Mammary epithelial cell (primary cell): ENCODE measurements at regions not wholly inside any gene's neighbourhood (a gene's known extent, or its start where the extent isn't known, plus 50 kb on each side); places are given as distances from the start of the nearest gene placed in this dataset.

Source experiments
- CTCF ChIP-seq, 2 donors: IDR thresholded peaks in 1 of 2; conservative IDR thresholded peaks in 1 of 2; 2 replicates each; pipeline ENCODE4 v1.5.1; 2011 to 2012; ENCODE audit warnings: inconsistent platforms in 2 of 2, low read length in 2 of 2, mild to moderate bottlenecking in 2 of 2, control low read depth in 1 of 2, low read depth in 1 of 2; ENCODE audit not compliant: insufficient read depth in 1 of 2; ENCODE audit errors: extremely low read depth in 1 of 2
- EZH2 ChIP-seq: IDR thresholded peaks from 2 replicates; pipeline ENCODE4 v1.6.1; 2012; ENCODE audit warnings: low read length, inconsistent platforms, borderline replicate concordance

GRCh38 chr2:221216636-221217035 is 355.5 kb downstream of the EPHA4 start:
- TF ChIP-seq CTCF (conservative IDR thresholded peaks at IDR 0.05 in 1 of 2, IDR thresholded peaks at IDR 0.05 in 1 of 2; ENCODE audit: extremely low read depth in 1 of 2, insufficient read depth in 1 of 2, low read depth in 1 of 2, low read length in 2 of 2) = no peak
- no peak for TF ChIP-seq EZH2
